OCI-M2 (cell line): ENCODE measurements at regions not wholly inside any gene's neighbourhood (a gene's known extent, or its start where the extent isn't known, plus 50 kb on each side); places are given as distances from the start of the nearest gene placed in this dataset.
"Not testable (repeated sequence)": the region's sequence is repeated elsewhere in the genome, so short reads cannot be mapped to it uniquely, and the experiment has no call there.

ENCODE experiments used
- DNase-seq: peaks from one replicate; lab custom pipeline; 2025; ENCODE audit not compliant: unreplicated experiment; lab: John Stamatoyannopoulos, UW

DNA sequence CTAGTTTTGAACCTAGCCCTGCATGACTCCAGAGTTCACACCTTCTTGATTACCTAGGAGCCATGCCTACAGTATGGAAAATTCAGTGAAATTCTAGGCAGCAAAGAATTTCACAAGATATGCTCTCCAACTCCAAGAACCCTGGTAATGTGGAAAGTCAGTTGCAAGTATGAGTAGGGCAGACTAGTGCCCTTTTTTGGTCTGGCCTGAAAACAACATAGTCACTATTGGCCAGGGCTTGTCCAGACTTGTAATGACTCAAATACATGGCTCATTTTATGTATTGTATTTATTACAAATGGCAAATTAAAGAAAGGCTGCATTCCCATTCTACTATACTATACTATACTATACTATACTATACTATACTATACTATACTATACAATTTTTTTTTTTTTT lies 160.4 kb downstream of the ESM1 start:
- no peak for DNase-seq

GRCh38 chr5:54823006-54823405 lies 162.4 kb downstream of the ESM1 start:
- no peak for DNase-seq

- no peak for DNase-seq
Observed at GRCh38 chr5:54822324-54822687, 163.1 kb downstream of the ESM1 start.

GRCh38 chr5:54821445-54822323 lies 163.7 kb downstream of the ESM1 start:
- DNase-seq = no peak

DNA sequence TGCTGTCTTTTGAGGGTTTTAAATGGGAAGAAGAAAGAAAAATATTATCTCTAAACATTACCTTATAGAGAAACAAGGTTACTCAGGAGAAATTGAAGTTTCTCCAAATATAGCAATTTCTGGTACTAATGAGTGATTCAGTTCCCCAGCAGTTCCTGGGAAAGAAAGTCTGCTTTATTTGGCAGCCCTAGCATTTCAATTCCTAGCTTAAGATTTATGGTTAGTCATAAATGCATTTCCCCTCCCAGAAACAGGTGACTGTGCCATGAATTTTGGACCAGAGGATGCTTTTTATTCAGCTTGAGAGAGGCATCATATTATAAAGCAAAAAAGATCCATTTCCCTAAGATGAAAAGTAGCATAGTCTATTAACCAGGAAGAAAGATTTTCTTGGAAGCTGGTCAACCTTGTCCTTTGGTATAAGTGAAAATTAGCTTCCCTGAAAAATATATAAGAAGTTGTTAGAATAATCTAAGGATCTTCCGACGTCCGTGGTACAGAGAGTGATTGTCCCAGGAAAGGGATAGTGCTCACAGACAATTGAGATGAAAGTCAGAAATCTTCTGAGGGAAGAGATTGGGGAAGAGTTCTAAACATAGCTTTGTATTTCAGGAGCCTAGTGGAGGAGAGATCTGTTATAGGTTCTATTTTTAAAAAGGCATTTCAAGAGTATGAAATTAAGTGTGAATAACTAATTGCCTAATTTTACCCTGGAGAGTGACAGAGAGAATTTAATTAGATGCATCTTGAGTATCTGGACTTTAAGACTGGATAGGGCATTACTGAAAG lies 164.9 kb downstream of the ESM1 start:
- no peak for DNase-seq

DNA sequence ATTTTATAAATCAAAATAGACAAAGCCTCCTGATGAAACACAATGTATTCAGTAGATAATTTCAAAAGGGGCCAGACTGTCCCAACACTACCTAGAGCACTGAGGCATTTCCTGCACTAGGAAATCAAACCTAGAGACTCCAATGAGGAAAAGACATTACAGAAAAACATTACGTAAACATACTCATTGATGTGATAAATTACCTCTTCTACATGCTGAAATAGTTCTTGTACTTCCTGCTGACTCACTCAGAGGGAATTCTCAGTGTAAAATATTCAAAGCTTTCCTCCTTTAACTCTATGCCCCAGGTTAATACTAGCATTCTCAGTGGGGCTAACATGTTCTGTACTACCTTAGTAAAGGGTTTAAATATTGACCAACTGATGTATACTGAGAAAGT lies 178.0 kb downstream of the ESM1 start:
- DNase-seq = no peak

DNA sequence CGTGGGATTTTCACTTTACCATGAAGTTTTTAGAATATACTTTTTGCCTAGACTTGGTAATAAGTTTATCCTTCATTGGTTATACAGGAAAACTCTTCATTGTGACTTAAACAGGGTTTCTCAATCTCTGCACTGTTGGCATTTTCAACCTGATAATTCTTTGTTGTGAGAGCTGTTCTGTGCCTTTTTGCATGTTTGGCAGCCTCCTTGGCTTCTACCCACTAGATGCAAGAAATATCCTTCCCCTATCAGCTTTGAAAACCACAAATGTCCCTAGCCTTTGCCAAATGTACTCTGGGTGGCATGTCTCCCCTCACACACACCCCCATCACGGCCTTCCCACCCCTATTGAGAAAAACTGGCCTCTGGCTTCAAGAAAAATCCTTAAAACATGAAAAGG lies 180.9 kb downstream of the ESM1 start:
- no peak for DNase-seq

DNA sequence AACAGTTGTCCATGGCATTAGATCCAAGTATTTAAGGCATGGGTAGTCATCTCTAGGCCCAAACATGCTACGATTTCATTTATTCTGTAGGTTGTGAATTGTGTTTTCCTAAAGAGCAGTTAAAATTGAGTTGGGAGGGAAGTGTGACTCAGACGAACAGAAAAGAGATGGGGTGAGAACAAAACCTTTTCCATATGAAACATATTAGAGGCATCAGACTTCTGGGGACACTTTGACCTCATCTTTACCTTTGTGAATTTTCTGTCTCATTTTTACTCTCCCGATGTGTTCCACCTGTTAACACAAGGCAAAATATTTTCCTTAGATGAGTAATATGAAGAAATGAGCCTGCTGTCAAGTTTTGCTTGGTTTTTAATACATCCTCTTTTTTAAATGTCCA lies 181.3 kb downstream of the ESM1 start:
- no peak for DNase-seq

GRCh38 chr5:54803471-54804011 lies 181.9 kb downstream of the ESM1 start:
- no peak for DNase-seq

GRCh38 chr5:54799645-54800044 lies 185.7 kb downstream of the ESM1 start:
- no peak for DNase-seq

- DNase-seq = no peak
Observed at GRCh38 chr5:54795777-54796176, 189.6 kb downstream of the ESM1 start.

DNA sequence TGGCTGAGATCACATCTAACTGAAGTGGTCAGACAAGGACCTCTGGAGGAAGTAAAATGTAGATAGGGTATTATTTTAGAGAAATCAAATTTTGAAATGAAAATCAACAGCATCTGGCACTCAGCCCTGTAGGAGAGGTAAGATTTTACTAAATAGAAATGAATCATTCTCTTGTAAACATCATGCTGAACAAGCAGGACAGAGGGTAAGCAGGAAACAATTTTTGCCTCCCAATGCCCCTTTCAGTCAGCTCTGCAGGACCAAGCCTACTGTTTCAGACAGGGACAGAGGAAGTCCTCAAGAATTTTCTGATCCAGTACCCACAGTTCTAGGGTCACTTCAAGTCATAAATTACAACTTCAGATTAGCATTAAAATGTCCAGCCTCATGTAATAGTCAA lies 190.1 kb downstream of the ESM1 start:
- no peak for DNase-seq

- DNase-seq = no peak
Observed at GRCh38 chr5:54794135-54794975, 191.0 kb downstream of the ESM1 start.

- no peak for DNase-seq
Observed at GRCh38 chr5:54793468-54794134, 191.8 kb downstream of the ESM1 start.

GRCh38 chr5:54792611-54793404 lies 192.6 kb downstream of the ESM1 start:
- no peak for DNase-seq

DNA sequence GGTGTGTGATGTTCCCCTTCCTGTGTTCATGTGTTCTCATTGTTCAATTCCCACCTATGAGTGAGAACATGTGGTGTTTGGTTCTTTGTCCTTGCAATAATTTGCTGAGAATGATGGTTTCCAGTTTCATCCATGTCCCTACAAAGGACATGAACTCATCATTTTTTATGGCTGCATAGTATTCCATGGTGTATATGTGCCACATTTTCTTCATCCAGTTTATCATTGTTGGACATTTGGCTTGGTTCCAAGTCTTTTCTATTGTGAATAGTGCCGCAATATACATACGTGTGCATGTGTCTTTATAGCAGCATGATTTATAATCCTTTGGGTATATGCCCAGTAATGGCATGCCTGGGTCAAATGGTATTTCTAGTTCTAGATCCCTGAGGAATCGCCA lies 197.5 kb downstream of the ESM1 start:
- DNase-seq = not testable (repeated sequence)

DNA sequence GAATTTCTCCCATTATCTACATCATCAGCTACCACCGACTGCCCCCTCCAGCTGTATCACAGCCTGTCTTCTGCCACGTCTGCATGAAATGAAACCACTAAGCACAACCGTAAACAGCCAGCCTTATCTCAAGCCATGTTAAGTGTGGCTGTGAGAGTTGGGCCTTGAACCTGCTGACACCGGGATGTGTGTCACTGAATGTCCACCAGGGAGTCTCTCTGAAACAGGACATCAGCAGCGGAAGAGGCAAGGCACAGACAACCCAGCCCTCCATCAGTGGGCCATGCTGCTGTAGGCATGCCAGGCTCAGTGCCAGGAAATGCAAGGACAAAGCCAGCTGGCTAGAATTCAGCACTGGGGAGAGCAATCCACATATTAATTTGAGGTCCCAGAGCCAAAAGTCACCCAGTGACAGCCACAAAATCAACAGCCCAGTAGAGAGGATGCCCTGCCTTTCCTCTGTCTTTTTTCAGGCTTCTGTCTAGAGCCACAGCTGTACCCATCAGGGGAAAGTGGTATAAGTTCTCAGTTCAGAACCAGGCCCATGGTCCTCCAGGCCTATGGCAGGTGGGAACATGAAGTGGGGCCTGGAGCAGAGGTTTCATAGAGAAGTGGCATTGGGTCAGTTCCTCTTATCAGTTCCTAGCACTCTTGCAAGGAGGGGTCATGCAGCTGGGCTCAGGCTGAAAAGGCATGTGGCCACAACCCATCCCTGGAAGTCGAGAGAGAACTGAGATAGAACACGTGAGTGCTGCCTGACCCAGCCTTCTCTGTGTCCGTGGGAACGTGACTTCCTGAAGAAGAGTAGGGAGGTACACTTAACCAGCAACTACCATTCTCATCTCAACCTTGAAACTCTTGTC lies 199.4 kb downstream of the ESM1 start:
- peak; percentile 3 for DNase-seq

GRCh38 chr5:54778783-54779182 lies 206.6 kb downstream of the ESM1 start:
- DNase-seq = no peak

DNA sequence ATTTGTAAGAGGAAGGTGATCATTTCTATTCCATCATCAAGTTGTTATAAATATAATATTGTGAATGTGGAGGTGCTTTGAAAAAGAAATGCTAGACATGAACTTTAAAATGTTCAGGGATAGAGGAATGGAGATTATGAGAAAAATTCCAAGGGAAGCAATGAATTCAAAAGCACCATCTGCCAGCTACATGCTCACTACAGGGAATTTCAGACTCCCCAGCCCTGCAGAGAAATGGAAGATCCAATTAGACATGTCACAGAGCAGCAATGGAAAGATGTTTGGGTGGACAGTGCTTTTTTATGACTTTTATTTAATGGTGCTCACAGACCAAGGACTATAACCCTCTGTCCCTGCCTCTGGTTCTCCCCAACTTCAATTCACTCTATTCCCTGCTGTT lies 209.7 kb downstream of the ESM1 start:
- no peak for DNase-seq
